ENCODE measurements at regions not wholly inside any gene's neighbourhood (a gene's known extent, or its start where the extent isn't known, plus 50 kb on each side); places are given as distances from the start of the nearest gene placed in this dataset.

- no peak for TF ChIP-seq TCF4 (CRISPR knock-in tag; IDR thresholded peaks at IDR 0.05; ENCODE audit: borderline replicate concordance)
- TF ChIP-seq ZFP30 (CRISPR knock-in tag; IDR thresholded peaks at IDR 0.05), result no peak
- no peak for TF ChIP-seq ZFP3 (CRISPR knock-in tag; IDR thresholded peaks at IDR 0.05)
- no peak for TF ChIP-seq ARNTL (CRISPR knock-in tag; IDR thresholded peaks at IDR 0.05; ENCODE audit: borderline replicate concordance, low read depth)
- no peak for TF ChIP-seq ISL1 (CRISPR knock-in tag; IDR thresholded peaks at IDR 0.05)
- TF ChIP-seq, protein P1, sequence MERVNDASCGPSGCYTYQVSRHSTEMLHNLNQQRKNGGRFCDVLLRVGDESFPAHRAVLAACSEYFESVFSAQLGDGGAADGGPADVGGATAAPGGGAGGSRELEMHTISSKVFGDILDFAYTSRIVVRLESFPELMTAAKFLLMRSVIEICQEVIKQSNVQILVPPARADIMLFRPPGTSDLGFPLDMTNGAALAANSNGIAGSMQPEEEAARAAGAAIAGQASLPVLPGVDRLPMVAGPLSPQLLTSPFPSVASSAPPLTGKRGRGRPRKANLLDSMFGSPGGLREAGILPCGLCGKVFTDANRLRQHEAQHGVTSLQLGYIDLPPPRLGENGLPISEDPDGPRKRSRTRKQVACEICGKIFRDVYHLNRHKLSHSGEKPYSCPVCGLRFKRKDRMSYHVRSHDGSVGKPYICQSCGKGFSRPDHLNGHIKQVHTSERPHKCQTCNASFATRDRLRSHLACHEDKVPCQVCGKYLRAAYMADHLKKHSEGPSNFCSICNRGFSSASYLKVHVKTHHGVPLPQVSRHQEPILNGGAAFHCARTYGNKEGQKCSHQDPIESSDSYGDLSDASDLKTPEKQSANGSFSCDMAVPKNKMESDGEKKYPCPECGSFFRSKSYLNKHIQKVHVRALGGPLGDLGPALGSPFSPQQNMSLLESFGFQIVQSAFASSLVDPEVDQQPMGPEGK (CRISPR knock-in tag; IDR thresholded peaks at IDR 0.05; ENCODE audit: borderline replicate concordance), result no peak
- no peak for TF ChIP-seq OSR1 (CRISPR knock-in tag; IDR thresholded peaks at IDR 0.05)
- no peak for TF ChIP-seq RARB (CRISPR knock-in tag; IDR thresholded peaks at IDR 0.05)
- TF ChIP-seq ZC3H10 (CRISPR knock-in tag; IDR thresholded peaks at IDR 0.05), result no peak
- no peak for TF ChIP-seq PPARA (CRISPR knock-in tag; IDR thresholded peaks at IDR 0.05; ENCODE audit: borderline replicate concordance)
- no peak for TF ChIP-seq GLIS3 (CRISPR knock-in tag; IDR thresholded peaks at IDR 0.05)
- TF ChIP-seq TOX (CRISPR knock-in tag; IDR thresholded peaks at IDR 0.05; ENCODE audit: borderline replicate concordance), result no peak
- no peak for TF ChIP-seq CREB5 (CRISPR knock-in tag; IDR thresholded peaks at IDR 0.05; ENCODE audit: low read depth)
- no peak for TF ChIP-seq CSDC2 (CRISPR knock-in tag; IDR thresholded peaks at IDR 0.05)
Observed at GRCh38 chr18:76544511-76545345, 49.7 kb upstream of the ZNF516 start.

All from SK-N-SH treated with all-trans-retinoic acid at 6 μM for 48 hours (cell line).